HL-60 (cell line): ENCODE measurements at regions not wholly inside any gene's neighbourhood (a gene's known extent, or its start where the extent isn't known, plus 50 kb on each side); places are given as distances from the start of the nearest gene placed in this dataset.

ENCODE experiments used
- CTCF ChIP-seq: IDR thresholded peaks from one replicate; pipeline ENCODE4 v1.5.1; 2011; ENCODE audit warnings: low read length, control low read depth, inconsistent platforms; ENCODE audit not compliant: insufficient read depth
- POLR2AphosphoS5 ChIP-seq: IDR thresholded peaks from 2 replicates; pipeline ENCODE4 v1.6.1; 2012; ENCODE audit warnings: low read depth
- REST ChIP-seq: IDR thresholded peaks from 2 replicates; pipeline ENCODE4 v1.6.1; 2012; ENCODE audit warnings: low read depth; ENCODE audit not compliant: insufficient replicate concordance
- SPI1 ChIP-seq: IDR thresholded peaks from 2 replicates; pipeline ENCODE4 v1.6.1; 2012; ENCODE audit warnings: low read depth, mild to moderate bottlenecking, borderline replicate concordance

- no peak for TF ChIP-seq REST
- no peak for TF ChIP-seq CTCF
- no peak for TF ChIP-seq POLR2AphosphoS5
- no peak for TF ChIP-seq SPI1
Measured at GRCh38 chr5:36751886-36752285, 124.7 kb upstream of the NIPBL start.
